Sigmoid colon (tissue), 6 donors: ENCODE measurements at regions not wholly inside any gene's neighbourhood (a gene's known extent, or its start where the extent isn't known, plus 50 kb on each side); places are given as distances from the start of the nearest gene placed in this dataset.

Experiments
- DNase-seq: peaks from one replicate; pipeline ENCODE4 v3.0.0-alpha.2; 2019
- H3K27ac ChIP-seq, 4 donors: fragments of 200-600 bp; sonication (generic); one replicate each; pipeline ENCODE4 v1.5.1; 2016 to 2019; ENCODE audit warnings: mild to moderate bottlenecking in 1 of 4
- H3K27me3 ChIP-seq, 3 donors: fragments of 200-600 bp; sonication (generic); one replicate each; pipeline ENCODE4 v1.5.1; 2019; ENCODE audit warnings: mild to moderate bottlenecking in 1 of 3
- H3K36me3 ChIP-seq, 4 donors: fragments of 200-600 bp; sonication (generic); one replicate each; pipeline ENCODE4 v1.5.1; 2016 to 2019
- H3K4me1 ChIP-seq, 4 donors: fragments of 200-600 bp; sonication (generic); one replicate each; pipeline ENCODE4 v1.5.1; 2017 to 2019
- H3K4me3 ChIP-seq, 4 donors: fragments of 200-600 bp; sonication (generic); one replicate each; pipeline ENCODE4 v1.5.1; 2017 to 2019; ENCODE audit warnings: mild to moderate bottlenecking in 2 of 4, moderate library complexity in 1 of 4
- H3K9me3 ChIP-seq, 4 donors: fragments of 200-600 bp in 3 of 4; sonication (generic) in 3 of 4; one replicate each; pipeline versions ENCODE4 v1.5.1 to v1.6.1; 2013 to 2019
- CTCF ChIP-seq, 4 experiments: fragments of 450-650 bp in 3 of 4; fragments of 200-600 bp in 1 of 4; IDR thresholded peaks; one replicate each; pipeline ENCODE4 v1.5.1; 2016 to 2019; ENCODE audit warnings: antibody characterized with exemption in 4 of 4, mild to moderate bottlenecking in 3 of 4, moderate library complexity in 2 of 4
- EP300 ChIP-seq, 4 donors: sonication (generic); formaldehyde crosslinking; IDR thresholded peaks; one replicate each; pipeline ENCODE4 v1.6.1; 2017; ENCODE audit warnings: antibody characterized with exemption in 4 of 4
- POLR2A ChIP-seq, 2 donors: fragments of 450-650 bp; IDR thresholded peaks; one replicate each; pipeline ENCODE4 v1.6.1; 2016; ENCODE audit warnings: antibody characterized with exemption in 2 of 2, mild to moderate bottlenecking in 2 of 2, moderate library complexity in 2 of 2
- POLR2AphosphoS5 ChIP-seq, 4 donors: sonication (generic); formaldehyde crosslinking; IDR thresholded peaks; one replicate each; pipeline ENCODE4 v1.6.1; 2017; ENCODE audit warnings: antibody characterized with exemption in 4 of 4
- WGBS, 2 donors: extraction: QIAGEN DNeasy Blood & Tissue Kit; methylation state at CpG; one replicate each; pipeline ENCODE4 v1.1.7; 2013; 5-methylcytosine and 5-hydroxymethylcytosine counted together
- intact Hi-C: fragments of 100-400 bp; cut with DNase I; formaldehyde crosslinking; loops from one replicate; pipeline ENCODE4 v1.15.1; 2023
- donor health status: healthy with polysubstance abuse.
- donor health status: healthy.

GRCh38 chr1:147080671-147081394 is 91.4 kb downstream of the PRKAB2 start:
- WGBS, 2 donors, result 10 to 26% methylated on average over 28 of the region's 28 CpGs
- no peaks in the 10 kb centered on the region for H3K9me3 ChIP-seq
- no peaks in the 10 kb centered on the region for H3K36me3 ChIP-seq
- peaks cover 0 to 53% (median 32%) of the 10 kb centered on the region in 4 donors for H3K4me1 ChIP-seq
- TF ChIP-seq EP300 (IDR thresholded peaks at IDR 0.05) (no peak), POLR2AphosphoS5 (IDR thresholded peaks at IDR 0.05) (no peak), POLR2A (IDR thresholded peaks at IDR 0.05) (no peak), CTCF (IDR thresholded peaks at IDR 0.05) (no peak)
- no peak overlapping the region for H3K4me3 ChIP-seq
- H3K27ac ChIP-seq, result no peak overlapping the region
- no peak for DNase-seq
- H3K27me3 ChIP-seq, result peaks cover 44 to 84% (median 81%) of the 10 kb centered on the region in 3 donors
- intact Hi-C loops, result loop anchor here (10.0 kb wide), 1 partner anchor 164 kb away; the partner anchor contains the start of gene CHD1L

- intact Hi-C loops, result loop anchor here (10.0 kb wide), 1 partner anchor 165 kb away; the partner anchor contains the start of gene CHD1L
- WGBS, 2 donors, result 4 to 9% methylated on average over 35 of the region's 35 CpGs
- no peak for TF ChIP-seq POLR2A (IDR thresholded peaks at IDR 0.05)
- TF ChIP-seq CTCF (IDR thresholded peaks at IDR 0.05), result no peak
- TF ChIP-seq EP300 (IDR thresholded peaks at IDR 0.05), result no peak
- no peak for TF ChIP-seq POLR2AphosphoS5 (IDR thresholded peaks at IDR 0.05)
- Histone ChIP-seq H3K4me3 (peak overlapping the region in 2 of 4 donors; percentile 9 to 14), H3K9me3 (no peaks in the 10 kb centered on the region), H3K36me3 (no peaks in the 10 kb centered on the region), H3K4me1 (peaks cover 0 to 50% (median 32%) of the 10 kb centered on the region in 4 donors), H3K27ac (no peak overlapping the region), H3K27me3 (peaks cover 44 to 91% (median 88%) of the 10 kb centered on the region in 3 donors)
- DNase-seq, result no peak
Observed at GRCh38 chr1:147080006-147080661, 92.1 kb downstream of the PRKAB2 start.

- TF ChIP-seq POLR2A (IDR thresholded peaks at IDR 0.05) (no peak), POLR2AphosphoS5 (IDR thresholded peaks at IDR 0.05) (no peak), CTCF (IDR thresholded peaks at IDR 0.05) (no peak), EP300 (IDR thresholded peaks at IDR 0.05) (no peak)
- H3K4me1 ChIP-seq, result peaks cover 0 to 45% (median 31%) of the 10 kb centered on the region in 4 donors
- H3K4me3 ChIP-seq, result peak overlapping the region in 2 of 4 donors; percentile 9 to 14
- intact Hi-C loops, result loop anchor here (10.0 kb wide), 1 partner anchor 165 kb away; the partner anchor contains the start of gene CHD1L
- no peaks in the 10 kb centered on the region for H3K36me3 ChIP-seq
- peaks cover 44 to 97% (median 91%) of the 10 kb centered on the region in 3 donors for H3K27me3 ChIP-seq
- no peak overlapping the region for H3K27ac ChIP-seq
- WGBS, 2 donors, result 9 to 16% methylated on average over 45 of the region's 45 CpGs
- no peak for DNase-seq
- no peaks in the 10 kb centered on the region for H3K9me3 ChIP-seq
Observed at GRCh38 chr1:147079400-147080005, 92.8 kb downstream of the PRKAB2 start.

GRCh38 chr1:147078606-147079399 is 93.5 kb downstream of the PRKAB2 start:
- peaks cover 44 to 100% (median 94%) of the 10 kb centered on the region in 3 donors for H3K27me3 ChIP-seq

More at GRCh38 chr1:147078606-147079399, 93.5 kb downstream of the PRKAB2 start:
- intact Hi-C loops, result no loop called here
- DNase-seq, result no peak
- peaks cover 0 to 38% (median 25%) of the 10 kb centered on the region in 4 donors for H3K4me1 ChIP-seq
- TF ChIP-seq POLR2A (IDR thresholded peaks at IDR 0.05), result no peak
- TF ChIP-seq CTCF (IDR thresholded peaks at IDR 0.05), result no peak
- TF ChIP-seq POLR2AphosphoS5 (IDR thresholded peaks at IDR 0.05), result no peak
- no peak for TF ChIP-seq EP300 (IDR thresholded peaks at IDR 0.05)
- H3K9me3 ChIP-seq, result no peaks in the 10 kb centered on the region
- H3K27ac ChIP-seq, result no peak overlapping the region
- H3K4me3 ChIP-seq, result no peak overlapping the region
- 26 to 30% methylated on average over 52 of the region's 52 CpGs for WGBS, 2 donors
- H3K36me3 ChIP-seq, result no peaks in the 10 kb centered on the region
